ENCODE measurements at regions not wholly inside any gene's neighbourhood (a gene's known extent, or its start where the extent isn't known, plus 50 kb on each side); places are given as distances from the start of the nearest gene placed in this dataset.

- no peak for TF ChIP-seq EZH2 (IDR thresholded peaks at IDR 0.05; ENCODE audit: low read depth)
- no peak for TF ChIP-seq CTCF (conservative IDR thresholded peaks at IDR 0.05)
Observed at GRCh38 chr4:86497131-86497530, 97.0 kb upstream of the PTPN13 start.
